Vagina (tissue), 2 donors: ENCODE measurements at regions not wholly inside any gene's neighbourhood (a gene's known extent, or its start where the extent isn't known, plus 50 kb on each side); places are given as distances from the start of the nearest gene placed in this dataset.

Experiments
- DNase-seq, 2 donors: peaks; one replicate each; pipeline ENCODE4 v3.0.0-alpha.2; 2017; ENCODE audit errors: extremely low spot score in 2 of 2
- H3K27ac ChIP-seq: fragments of 200-600 bp; sonication (generic); one replicate; pipeline ENCODE4 v1.5.1; 2019
- H3K27me3 ChIP-seq: fragments of 200-600 bp; sonication (generic); one replicate; pipeline ENCODE4 v1.5.1; 2019
- H3K36me3 ChIP-seq, 2 donors: fragments of 200-600 bp; sonication (generic); one replicate each; pipeline ENCODE4 v1.5.1; 2017 to 2019
- H3K4me1 ChIP-seq: fragments of 200-600 bp; sonication (generic); one replicate; pipeline ENCODE4 v1.5.1; 2019
- H3K4me3 ChIP-seq, 2 donors: fragments of 200-600 bp; sonication (generic); 1 replicate in 1 of 2; 2 replicates in 1 of 2; pipeline ENCODE4 v1.5.1; 2016 to 2019
- H3K9me3 ChIP-seq: fragments of 200-600 bp; sonication (generic); one replicate; pipeline ENCODE4 v1.5.1; 2019
- CTCF ChIP-seq, 3 experiments: fragments of 450-650 bp in 2 of 3; fragments of 200-600 bp in 1 of 3; sonication (generic) in 1 of 3; IDR thresholded peaks; one replicate each; pipeline ENCODE4 v1.5.1; 2017 to 2019; ENCODE audit warnings: antibody characterized with exemption in 3 of 3, mild to moderate bottlenecking in 2 of 3, moderate library complexity in 2 of 3
- POLR2A ChIP-seq, 2 donors: fragments of 450-650 bp; IDR thresholded peaks; one replicate each; pipeline ENCODE4 v1.6.1; 2017; ENCODE audit warnings: antibody characterized with exemption in 2 of 2, mild to moderate bottlenecking in 2 of 2, moderate library complexity in 2 of 2
- POLR2AphosphoS5 ChIP-seq, 2 donors: sonication (generic); formaldehyde crosslinking; IDR thresholded peaks; one replicate each; pipeline ENCODE4 v1.9.0; 2017; ENCODE audit warnings: antibody characterized with exemption in 2 of 2, mild to moderate bottlenecking in 2 of 2, low read depth in 1 of 2; ENCODE audit not compliant: insufficient read depth in 1 of 2
- intact Hi-C: fragments of 100-400 bp; cut with DNase I; formaldehyde crosslinking; loops from one replicate; pipeline ENCODE4 v1.15.1; 2023

GRCh38 chr13:40118337-40118736, 462.9 kb downstream of the COG6 start:
- intact Hi-C loops: no loop called here
- TF ChIP-seq POLR2A (IDR thresholded peaks at IDR 0.05) (no peak), POLR2AphosphoS5 (IDR thresholded peaks at IDR 0.05; ENCODE audit: insufficient read depth in 1 of 2, low read depth in 1 of 2) (no peak), CTCF (IDR thresholded peaks at IDR 0.05) (no peak)
- Histone ChIP-seq H3K9me3 (no peaks in the 10 kb centered on the region), H3K27me3 (no peaks in the 10 kb centered on the region), H3K36me3 (no peaks in the 10 kb centered on the region), H3K4me3 (no peak overlapping the region), H3K4me1 (peaks cover 40% of the 10 kb centered on the region), H3K27ac (no peak overlapping the region)
- DNase-seq: no peak

GRCh38 chr13:40119852-40120251, 464.4 kb downstream of the COG6 start:
- Histone ChIP-seq H3K4me1 (peaks cover 30% of the 10 kb centered on the region), H3K9me3 (no peaks in the 10 kb centered on the region), H3K36me3 (no peaks in the 10 kb centered on the region), H3K27me3 (no peaks in the 10 kb centered on the region), H3K27ac (peak overlapping the region; percentile 51), H3K4me3 (no peak overlapping the region)
- no peak for TF ChIP-seq CTCF (IDR thresholded peaks at IDR 0.05)
- no peak for TF ChIP-seq POLR2AphosphoS5 (IDR thresholded peaks at IDR 0.05; ENCODE audit: insufficient read depth in 1 of 2, low read depth in 1 of 2)
- no peak for TF ChIP-seq POLR2A (IDR thresholded peaks at IDR 0.05)
- intact Hi-C loops: no loop called here
- DNase-seq: no peak

- Histone ChIP-seq H3K4me3 (no peak overlapping the region), H3K27ac (peak overlapping the region; percentile 51), H3K9me3 (no peaks in the 10 kb centered on the region), H3K27me3 (no peaks in the 10 kb centered on the region), H3K36me3 (no peaks in the 10 kb centered on the region), H3K4me1 (peaks cover 26% of the 10 kb centered on the region)
- DNase-seq: no peak
- intact Hi-C loops: no loop called here
- TF ChIP-seq CTCF (IDR thresholded peaks at IDR 0.05) (no peak), POLR2AphosphoS5 (IDR thresholded peaks at IDR 0.05; ENCODE audit: insufficient read depth in 1 of 2, low read depth in 1 of 2) (peak in 1 of 2 donors; percentile 77), POLR2A (IDR thresholded peaks at IDR 0.05) (no peak)
Measured at GRCh38 chr13:40120288-40120687, 464.8 kb downstream of the COG6 start.

GRCh38 chr13:40120781-40121180, 465.3 kb downstream of the COG6 start:
- Histone ChIP-seq H3K4me3 (no peak overlapping the region), H3K27ac (peak overlapping the region; percentile 51), H3K27me3 (no peaks in the 10 kb centered on the region), H3K36me3 (no peaks in the 10 kb centered on the region), H3K9me3 (no peaks in the 10 kb centered on the region), H3K4me1 (peaks cover 21% of the 10 kb centered on the region)
- intact Hi-C loops: no loop called here
- TF ChIP-seq POLR2A (IDR thresholded peaks at IDR 0.05) (no peak), POLR2AphosphoS5 (IDR thresholded peaks at IDR 0.05; ENCODE audit: insufficient read depth in 1 of 2, low read depth in 1 of 2) (no peak), CTCF (IDR thresholded peaks at IDR 0.05) (no peak)
- no peak for DNase-seq

GRCh38 chr13:40121722-40122121, 466.3 kb downstream of the COG6 start:
- DNase-seq: no peak
- Histone ChIP-seq H3K27ac (peak overlapping the region; percentile 51), H3K4me1 (peaks cover 14% of the 10 kb centered on the region), H3K4me3 (no peak overlapping the region), H3K9me3 (no peaks in the 10 kb centered on the region), H3K27me3 (no peaks in the 10 kb centered on the region), H3K36me3 (no peaks in the 10 kb centered on the region)
- intact Hi-C loops: no loop called here
- no peak for TF ChIP-seq POLR2AphosphoS5 (IDR thresholded peaks at IDR 0.05; ENCODE audit: insufficient read depth in 1 of 2, low read depth in 1 of 2)
- TF ChIP-seq CTCF (IDR thresholded peaks at IDR 0.05): no peak
- TF ChIP-seq POLR2A (IDR thresholded peaks at IDR 0.05): no peak
